Neuronal stem cell (in vitro differentiated cells): ENCODE measurements at regions not wholly inside any gene's neighbourhood (a gene's known extent, or its start where the extent isn't known, plus 50 kb on each side); places are given as distances from the start of the nearest gene placed in this dataset.

ENCODE experiments used
- DNase-seq: peaks from one replicate; pipeline ENCODE4 v3.0.0-alpha.2; 2013; ENCODE audit warnings: low spot score
- H2AFZ ChIP-seq: one replicate; pipeline ENCODE4 v1.6.1; 2013; ENCODE audit warnings: mild to moderate bottlenecking, low read length, inconsistent platforms
- H2AK5ac ChIP-seq: 2 replicates; pipeline ENCODE4 v1.6.1; 2013; ENCODE audit warnings: low read depth, mild to moderate bottlenecking, inconsistent platforms, low read length, moderate library complexity, mixed read lengths
- H2BK120ac ChIP-seq: 2 replicates; pipeline ENCODE4 v1.6.1; 2013; ENCODE audit warnings: low read depth, mild to moderate bottlenecking, inconsistent platforms, low read length, moderate library complexity, mixed read lengths
- H2BK12ac ChIP-seq: one replicate; pipeline ENCODE4 v1.6.1; 2013; ENCODE audit warnings: low read length, inconsistent platforms
- H2BK15ac ChIP-seq: 2 replicates; pipeline ENCODE4 v1.6.1; 2013; ENCODE audit warnings: mild to moderate bottlenecking, low read length, inconsistent platforms, mixed read lengths
- H2BK5ac ChIP-seq: one replicate; pipeline ENCODE4 v1.6.1; 2013; ENCODE audit warnings: inconsistent platforms, mild to moderate bottlenecking, low read length, moderate library complexity
- H3K14ac ChIP-seq: one replicate; pipeline ENCODE4 v1.6.1; 2013; ENCODE audit warnings: low read length, inconsistent platforms
- H3K18ac ChIP-seq: 2 replicates; pipeline ENCODE4 v1.6.1; 2013; ENCODE audit warnings: low read length, inconsistent platforms
- H3K23ac ChIP-seq: 2 replicates; pipeline ENCODE4 v1.6.1; 2013; ENCODE audit warnings: low read depth, mild to moderate bottlenecking, mixed read lengths, low read length, inconsistent platforms; ENCODE audit not compliant: poor library complexity
- H3K27ac ChIP-seq: replicated peaks from 3 replicates; pipeline ENCODE4 v1.5.1; 2013; ENCODE audit warnings: low read length, inconsistent platforms
- H3K27me3 ChIP-seq, 3 experiments: 2 replicates each; pipeline ENCODE4 v1.6.1; 2013; ENCODE audit warnings: low read length in 3 of 3, mild to moderate bottlenecking in 2 of 3, inconsistent platforms in 1 of 3, low read depth in 1 of 3, mixed read lengths in 1 of 3, moderate library complexity in 1 of 3; ENCODE audit not compliant: control insufficient read depth in 3 of 3, insufficient read depth in 3 of 3
- H3K36me3 ChIP-seq, 2 donors: replicated peaks in 1 of 2; 2 replicates each; pipeline ENCODE4 v1.6.1; 2013; ENCODE audit warnings: low read length in 2 of 2; ENCODE audit not compliant: control insufficient read depth in 2 of 2, insufficient read depth in 2 of 2
- H3K4ac ChIP-seq: 2 replicates; pipeline ENCODE4 v1.6.1; 2013; ENCODE audit warnings: inconsistent platforms, mild to moderate bottlenecking, low read length, moderate library complexity
- H3K4me1 ChIP-seq, 2 donors: 1 replicate in 1 of 2; 2 replicates in 1 of 2; pipeline ENCODE4 v1.6.1; 2013; ENCODE audit warnings: low read length in 2 of 2, low read depth in 1 of 2; ENCODE audit not compliant: control insufficient read depth in 2 of 2, insufficient read depth in 1 of 2
- H3K4me2 ChIP-seq: one replicate; pipeline ENCODE4 v1.6.1; 2013; ENCODE audit warnings: mild to moderate bottlenecking, low read length, inconsistent platforms; ENCODE audit not compliant: insufficient read depth, poor library complexity, severe bottlenecking
- H3K4me3 ChIP-seq, 2 donors: 2 replicates each; pipeline ENCODE4 v1.5.1; 2013; ENCODE audit warnings: low read length in 2 of 2, mild to moderate bottlenecking in 2 of 2, inconsistent platforms in 1 of 2, moderate library complexity in 1 of 2
- H3K79me1 ChIP-seq: one replicate; pipeline ENCODE4 v1.6.1; 2013; ENCODE audit warnings: low read depth, mild to moderate bottlenecking, inconsistent platforms, low read length, moderate library complexity
- H3K9ac ChIP-seq: one replicate; pipeline ENCODE4 v1.6.1; 2013; ENCODE audit warnings: mild to moderate bottlenecking, low read depth, low read length, inconsistent platforms; ENCODE audit not compliant: poor library complexity
- H3K9me3 ChIP-seq, 2 donors: replicated peaks in 1 of 2; 2 replicates each; pipeline versions ENCODE3 to v1.6.1; 2013; ENCODE audit warnings: low read length in 2 of 2, mild to moderate bottlenecking in 2 of 2, inconsistent platforms in 1 of 2, low read depth in 1 of 2, mixed read lengths in 1 of 2, moderate library complexity in 1 of 2; ENCODE audit not compliant: control insufficient read depth in 2 of 2, insufficient read depth in 1 of 2
- H4K8ac ChIP-seq: one replicate; pipeline ENCODE4 v1.6.1; 2013; ENCODE audit warnings: low read depth, mild to moderate bottlenecking, inconsistent platforms, low read length, moderate library complexity
- H4K91ac ChIP-seq: one replicate; pipeline ENCODE4 v1.6.1; 2013; ENCODE audit warnings: low read length, low read depth, mild to moderate bottlenecking, inconsistent platforms; ENCODE audit not compliant: poor library complexity
- WGBS, 2 donors: extraction: QIAGEN DNeasy Blood & Tissue Kit; methylation state at CpG; one replicate each; pipeline ENCODE4 v1.1.7; 2013; ENCODE audit warnings: missing lambda C conversion rate in 2 of 2, mixed read lengths in 1 of 2; ENCODE audit not compliant: insufficient read length in 2 of 2, insufficient replicate concordance in 1 of 2; ENCODE audit errors: extremely low coverage in 2 of 2; 5-methylcytosine and 5-hydroxymethylcytosine counted together

DNA sequence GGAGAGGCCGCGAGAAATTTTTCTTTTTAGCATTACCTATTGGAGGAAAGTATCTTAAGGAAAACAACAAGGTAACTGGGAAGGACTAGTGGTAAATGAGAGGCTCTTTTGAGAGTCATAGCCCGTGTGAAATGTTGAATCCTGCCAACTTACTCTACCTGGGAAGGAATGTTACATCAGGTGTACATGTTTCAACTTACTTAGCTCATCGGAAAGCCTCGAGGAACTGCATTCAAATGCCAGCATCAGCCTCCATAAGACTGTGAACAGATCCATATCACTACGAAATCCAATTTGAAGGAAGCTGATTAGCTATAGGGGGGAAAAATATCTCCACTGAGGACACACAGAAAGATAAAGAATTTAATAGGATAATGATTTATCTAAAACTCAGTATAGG lies 72.3 kb upstream of the PDZRN3 start:
- no peaks in the 10 kb centered on the region for H3K9me3 ChIP-seq
- H3K4ac ChIP-seq: no peak overlapping the region
- no peaks in the 10 kb centered on the region for H3K36me3 ChIP-seq
- no peak overlapping the region for H3K4me3 ChIP-seq
- DNase-seq: no peak
- no peak overlapping the region for H3K23ac ChIP-seq
- no peaks in the 10 kb centered on the region for H3K27me3 ChIP-seq
- H3K18ac ChIP-seq: no peak overlapping the region
- no peak overlapping the region for H3K9ac ChIP-seq
- H2BK120ac ChIP-seq: no peak overlapping the region
- no peak overlapping the region for H3K27ac ChIP-seq
- no peaks in the 10 kb centered on the region for H3K79me1 ChIP-seq
- H3K4me1 ChIP-seq: no peaks in the 10 kb centered on the region
- no peak overlapping the region for H2AFZ ChIP-seq
- H4K8ac ChIP-seq: no peak overlapping the region
- no peak overlapping the region for H2BK15ac ChIP-seq
- no peak overlapping the region for H4K91ac ChIP-seq
- no CpG with 5 or more reads among the region's 6 CpGs for whole genome bisulfite sequencing, 2 donors
- no peak overlapping the region for H2BK12ac ChIP-seq
- no peak overlapping the region for H3K4me2 ChIP-seq
- H2BK5ac ChIP-seq: no peak overlapping the region
- no peak overlapping the region for H3K14ac ChIP-seq
- H2AK5ac ChIP-seq: no peak overlapping the region

DNA sequence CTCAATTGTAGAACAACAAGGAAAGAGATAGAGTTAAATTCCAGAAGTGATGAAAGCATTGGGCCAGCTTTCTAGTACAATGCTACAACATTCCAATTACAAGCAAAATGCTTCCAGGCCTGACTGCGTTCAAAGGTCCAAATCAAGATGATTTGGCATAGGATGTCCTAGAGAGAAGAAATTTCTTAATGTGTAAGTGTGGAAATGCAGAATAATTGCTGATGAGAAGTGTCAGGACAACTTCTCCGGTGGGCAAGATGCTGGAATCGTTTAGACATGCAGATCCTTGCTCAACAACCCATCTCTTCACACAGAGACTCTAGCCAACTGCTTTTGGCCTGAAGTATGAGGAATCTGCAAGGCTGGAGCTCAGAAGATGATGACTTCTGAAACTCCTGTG lies 71.1 kb upstream of the PDZRN3 start:
- Histone ChIP-seq H2AFZ (no peak overlapping the region), H2AK5ac (no peak overlapping the region), H3K18ac (no peak overlapping the region), H3K9ac (no peak overlapping the region), H4K91ac (no peak overlapping the region), H2BK5ac (no peak overlapping the region), H3K4me3 (no peak overlapping the region), H2BK15ac (no peak overlapping the region), H3K4me1 (no peaks in the 10 kb centered on the region), H3K27me3 (no peaks in the 10 kb centered on the region), H3K27ac (no peak overlapping the region), H3K23ac (no peak overlapping the region), H3K36me3 (no peaks in the 10 kb centered on the region), H4K8ac (no peak overlapping the region), H3K9me3 (no peaks in the 10 kb centered on the region), H3K4ac (no peak overlapping the region), H3K4me2 (no peak overlapping the region), H2BK120ac (no peak overlapping the region), H2BK12ac (no peak overlapping the region), H3K79me1 (no peaks in the 10 kb centered on the region), H3K14ac (no peak overlapping the region)
- no peak for DNase-seq
- no CpG with 5 or more reads among the region's 3 CpGs for WGBS, 2 donors

DNA sequence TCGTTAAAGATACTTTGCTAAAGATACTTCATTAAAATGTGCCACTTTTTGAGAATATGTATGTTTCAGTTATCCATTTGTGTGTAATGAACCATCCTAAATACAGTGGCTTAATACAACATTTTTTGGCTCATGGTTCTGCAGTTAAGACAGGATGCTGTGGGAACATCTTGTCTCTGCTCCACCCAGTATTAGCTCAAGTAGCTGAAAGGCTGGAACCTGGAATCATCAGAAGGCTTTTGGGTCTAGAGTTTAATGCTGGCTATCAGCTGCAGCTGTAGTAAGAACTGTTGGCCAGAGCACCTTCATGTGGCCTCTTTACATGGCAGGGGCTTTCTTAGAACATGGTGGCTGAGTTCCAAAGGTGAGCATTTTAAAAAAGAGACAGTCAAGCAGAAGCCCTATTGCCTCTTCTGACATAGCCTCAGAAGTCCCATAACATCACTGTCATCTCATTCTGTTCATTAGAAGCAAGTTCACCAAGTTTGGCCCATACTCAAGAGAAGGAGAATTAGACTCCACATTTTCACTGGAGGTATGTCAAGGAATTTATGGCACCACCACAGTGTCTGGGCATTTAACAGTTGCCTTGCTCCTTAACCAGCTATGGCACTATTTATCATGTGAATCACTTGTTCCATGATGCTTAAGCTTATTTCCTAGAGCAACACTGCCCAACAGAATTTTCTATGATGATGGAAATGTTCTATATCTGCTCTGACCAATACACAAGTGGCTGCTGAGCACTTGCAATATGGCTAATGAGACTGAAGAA lies 70.4 kb upstream of the PDZRN3 start:
- H2BK15ac ChIP-seq: no peak overlapping the region

DNA sequence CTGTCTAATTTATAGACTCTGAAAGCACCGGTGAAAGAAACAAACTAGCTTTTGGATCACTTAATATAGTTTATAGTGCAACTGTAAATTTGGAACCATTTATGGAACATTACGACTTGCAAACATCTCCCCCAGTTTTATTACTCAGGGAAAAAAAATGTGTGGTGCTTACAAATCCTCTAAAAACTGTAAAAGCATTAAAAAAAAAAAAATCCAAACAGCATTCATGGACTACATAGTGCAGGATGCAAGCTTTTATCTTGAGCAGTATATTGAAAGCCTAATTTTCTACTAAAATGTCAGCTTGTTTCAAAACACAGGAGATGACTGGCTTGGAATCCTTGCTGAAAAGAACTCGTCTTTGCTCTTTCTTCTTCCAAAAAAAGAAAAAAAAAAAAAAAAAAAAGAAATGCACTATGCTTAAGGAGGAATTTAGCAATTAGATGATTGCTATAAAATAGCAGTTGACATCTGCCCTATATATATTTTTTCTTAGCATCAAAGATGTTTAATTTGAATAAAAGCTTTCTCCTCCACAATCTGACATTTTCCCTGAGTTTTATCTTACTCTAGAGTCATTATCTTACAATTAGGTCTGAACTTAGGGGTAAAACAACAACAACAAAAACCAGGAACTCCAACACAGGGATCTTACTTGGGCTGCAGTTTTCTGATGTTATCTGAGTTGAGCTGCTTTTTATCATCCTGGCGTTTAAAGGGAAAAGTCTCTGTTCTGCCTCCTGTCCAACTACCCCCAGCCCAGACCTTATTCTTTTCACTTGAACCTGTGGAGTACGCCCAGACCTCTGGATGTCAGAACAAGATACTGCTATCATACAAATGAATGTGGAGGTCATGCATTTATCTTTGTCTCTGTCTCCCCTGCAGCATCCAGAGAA lies 62.6 kb upstream of the PDZRN3 start:
- Histone ChIP-seq H3K36me3 (no peaks in the 10 kb centered on the region), H3K9ac (no peak overlapping the region), H3K23ac (no peak overlapping the region), H3K14ac (no peak overlapping the region), H2BK5ac (no peak overlapping the region), H3K9me3 (peaks cover 0 to 4% of the 10 kb centered on the region in 2 donors), H2AK5ac (no peak overlapping the region), H3K4ac (no peak overlapping the region), H3K4me3 (no peak overlapping the region), H2BK120ac (no peak overlapping the region), H3K18ac (no peak overlapping the region), H3K79me1 (no peaks in the 10 kb centered on the region), H3K27me3 (no peaks in the 10 kb centered on the region), H3K4me2 (no peak overlapping the region), H2BK15ac (no peak overlapping the region), H2AFZ (peak overlapping the region; percentile 25), H4K91ac (no peak overlapping the region), H3K27ac (no peak overlapping the region), H4K8ac (no peak overlapping the region), H2BK12ac (no peak overlapping the region), H3K4me1 (peaks cover 4 to 18% of the 10 kb centered on the region in 2 donors)
- WGBS, 2 donors: no CpG with 5 or more reads among the region's 5 CpGs
- no peak for DNase-seq

More for the DNA sequence above, 70.4 kb upstream of the PDZRN3 start:
- H3K9ac ChIP-seq: no peak overlapping the region
- H4K91ac ChIP-seq: no peak overlapping the region
- H3K27me3 ChIP-seq: no peaks in the 10 kb centered on the region
- no peak overlapping the region for H2BK12ac ChIP-seq
- H2BK120ac ChIP-seq: no peak overlapping the region
- H3K23ac ChIP-seq: no peak overlapping the region
- no peak overlapping the region for H3K27ac ChIP-seq
- no peak overlapping the region for H2AFZ ChIP-seq
- H3K36me3 ChIP-seq: no peaks in the 10 kb centered on the region
- no peak overlapping the region for H3K14ac ChIP-seq
- H2BK5ac ChIP-seq: no peak overlapping the region
- H3K4me1 ChIP-seq: no peaks in the 10 kb centered on the region
- H4K8ac ChIP-seq: no peak overlapping the region
- H3K18ac ChIP-seq: no peak overlapping the region
- H3K9me3 ChIP-seq: no peaks in the 10 kb centered on the region
- H3K4ac ChIP-seq: no peak overlapping the region
- no peaks in the 10 kb centered on the region for H3K79me1 ChIP-seq
- no peak for DNase-seq
- no peak overlapping the region for H3K4me3 ChIP-seq
- no CpG with 5 or more reads among the region's 1 CpG for WGBS, 2 donors
- no peak overlapping the region for H3K4me2 ChIP-seq
- no peak overlapping the region for H2AK5ac ChIP-seq
